ENCODE measurements at regions not wholly inside any gene's neighbourhood (a gene's known extent, or its start where the extent isn't known, plus 50 kb on each side); places are given as distances from the start of the nearest gene placed in this dataset.

DNA sequence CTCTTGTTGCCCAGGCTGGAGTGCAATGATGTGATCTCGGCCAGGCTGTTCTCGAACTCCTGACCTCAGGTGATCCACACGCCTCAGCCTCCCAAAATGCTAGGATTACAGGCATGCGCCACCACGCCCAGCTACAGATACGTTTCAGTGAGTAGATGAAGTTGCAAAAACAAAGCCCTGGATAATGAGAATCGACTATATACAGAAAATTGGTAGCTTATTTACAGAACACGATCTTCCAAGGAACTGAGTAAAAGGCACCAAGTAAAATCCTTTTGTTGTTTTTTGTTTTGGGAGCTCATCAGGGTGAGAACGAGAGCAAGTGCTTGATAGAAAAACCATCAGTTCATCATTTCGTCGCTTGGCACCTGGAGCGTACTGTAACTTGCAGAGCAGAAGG is 62.8 kb downstream of the MYCN start:
- TF ChIP-seq, protein P1, sequence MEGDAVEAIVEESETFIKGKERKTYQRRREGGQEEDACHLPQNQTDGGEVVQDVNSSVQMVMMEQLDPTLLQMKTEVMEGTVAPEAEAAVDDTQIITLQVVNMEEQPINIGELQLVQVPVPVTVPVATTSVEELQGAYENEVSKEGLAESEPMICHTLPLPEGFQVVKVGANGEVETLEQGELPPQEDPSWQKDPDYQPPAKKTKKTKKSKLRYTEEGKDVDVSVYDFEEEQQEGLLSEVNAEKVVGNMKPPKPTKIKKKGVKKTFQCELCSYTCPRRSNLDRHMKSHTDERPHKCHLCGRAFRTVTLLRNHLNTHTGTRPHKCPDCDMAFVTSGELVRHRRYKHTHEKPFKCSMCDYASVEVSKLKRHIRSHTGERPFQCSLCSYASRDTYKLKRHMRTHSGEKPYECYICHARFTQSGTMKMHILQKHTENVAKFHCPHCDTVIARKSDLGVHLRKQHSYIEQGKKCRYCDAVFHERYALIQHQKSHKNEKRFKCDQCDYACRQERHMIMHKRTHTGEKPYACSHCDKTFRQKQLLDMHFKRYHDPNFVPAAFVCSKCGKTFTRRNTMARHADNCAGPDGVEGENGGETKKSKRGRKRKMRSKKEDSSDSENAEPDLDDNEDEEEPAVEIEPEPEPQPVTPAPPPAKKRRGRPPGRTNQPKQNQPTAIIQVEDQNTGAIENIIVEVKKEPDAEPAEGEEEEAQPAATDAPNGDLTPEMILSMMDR (IDR thresholded peaks at IDR 0.05; ENCODE audit: insufficient read depth, low read length, poor library complexity, severe bottlenecking) = no peak
- TF ChIP-seq EZH2phosphoT487 (conservative IDR thresholded peaks at IDR 0.05; ENCODE audit: low read length) = no peak
